ENCODE measurements at regions not wholly inside any gene's neighbourhood (a gene's known extent, or its start where the extent isn't known, plus 50 kb on each side); places are given as distances from the start of the nearest gene placed in this dataset.

- TF ChIP-seq POLR2A (IDR thresholded peaks at IDR 0.05), result no peak
- no peak for TF ChIP-seq CTCF (IDR thresholded peaks at IDR 0.05)
Observed at GRCh38 chr7:42763137-42763551, 148.7 kb downstream of the C7orf25 start.
